ENCODE measurements at regions not wholly inside any gene's neighbourhood (a gene's known extent, or its start where the extent isn't known, plus 50 kb on each side); places are given as distances from the start of the nearest gene placed in this dataset.

GRCh38 chr3:16810593-16811367 is 74.0 kb upstream of the PLCL2 start:
- WGBS (ENCODE audit: insufficient coverage): 52% methylated on average over 7 of the region's 7 CpGs
- peaks cover 9% of the 10 kb centered on the region for H3K4me1 ChIP-seq (ENCODE audit: control insufficient read depth, insufficient read depth, low read length)
- no peak overlapping the region for H3K27ac Mint-ChIP-seq
- H3K27me3 Mint-ChIP-seq (ENCODE audit: low read depth in 2 of 2): peaks cover 28 to 53% of the 10 kb centered on the region in 2 donors
- no peak overlapping the region for H3K4me3 ChIP-seq (ENCODE audit: low read length)
- no peak for TF ChIP-seq CTCF (IDR thresholded peaks at IDR 0.05)
- no peaks in the 10 kb centered on the region for H3K9me3 Mint-ChIP-seq
- H3K27ac ChIP-seq (ENCODE audit: low read length): no peak overlapping the region
- H3K9me3 ChIP-seq (ENCODE audit: control insufficient read depth, insufficient read depth, low read length): no peaks in the 10 kb centered on the region
- peak in 1 of 2 donors; percentile 20 for DNase-seq
- intact Hi-C loops (cut with micrococcal nuclease): no loop called here
- H3K27me3 ChIP-seq (ENCODE audit: control insufficient read depth, insufficient read depth, low read length): no peaks in the 10 kb centered on the region
- peaks cover 20 to 23% of the 10 kb centered on the region in 2 donors for H3K4me1 Mint-ChIP-seq
- H3K4me3 Mint-ChIP-seq: no peak overlapping the region
- H3K36me3 ChIP-seq (ENCODE audit: control insufficient read depth, insufficient read depth, low read length): no peaks in the 10 kb centered on the region
- no peak for ATAC-seq
- H3K36me3 Mint-ChIP-seq: no peaks in the 10 kb centered on the region

GRCh38 chr3:16811950-16812349 is 72.8 kb upstream of the PLCL2 start:
- no peak overlapping the region for H3K27ac Mint-ChIP-seq
- Histone ChIP-seq H3K9me3 (ENCODE audit: control insufficient read depth, insufficient read depth, low read length) (no peaks in the 10 kb centered on the region), H3K4me3 (ENCODE audit: low read length) (no peak overlapping the region), H3K36me3 (ENCODE audit: control insufficient read depth, insufficient read depth, low read length) (no peaks in the 10 kb centered on the region), H3K27me3 (ENCODE audit: control insufficient read depth, insufficient read depth, low read length) (no peaks in the 10 kb centered on the region), H3K27ac (ENCODE audit: low read length) (no peak overlapping the region), H3K4me1 (ENCODE audit: control insufficient read depth, insufficient read depth, low read length) (peaks cover 9% of the 10 kb centered on the region)
- no peaks in the 10 kb centered on the region for H3K36me3 Mint-ChIP-seq
- no peaks in the 10 kb centered on the region for H3K9me3 Mint-ChIP-seq
- H3K4me1 Mint-ChIP-seq: peaks cover 20 to 23% of the 10 kb centered on the region in 2 donors
- no peak for TF ChIP-seq CTCF (IDR thresholded peaks at IDR 0.05)
- H3K27me3 Mint-ChIP-seq (ENCODE audit: low read depth in 2 of 2): peaks cover 28 to 50% of the 10 kb centered on the region in 2 donors
- H3K4me3 Mint-ChIP-seq: no peak overlapping the region
- 100% methylated on average over 1 of the region's 1 CpG for WGBS (ENCODE audit: insufficient coverage)
- ATAC-seq: no peak
- DNase-seq: no peak
- intact Hi-C loops (cut with micrococcal nuclease): no loop called here

- DNase-seq (no peak), ATAC-seq (no peak)
- Mint-ChIP-seq H3K36me3 (no peaks in the 10 kb centered on the region), H3K4me1 (peaks cover 29 to 31% of the 10 kb centered on the region in 2 donors), H3K27me3 (ENCODE audit: low read depth in 2 of 2) (peaks cover 27 to 50% of the 10 kb centered on the region in 2 donors), H3K4me3 (no peak overlapping the region), H3K9me3 (no peaks in the 10 kb centered on the region), H3K27ac (no peak overlapping the region)
- Histone ChIP-seq H3K9me3 (ENCODE audit: control insufficient read depth, insufficient read depth, low read length) (no peaks in the 10 kb centered on the region), H3K4me1 (ENCODE audit: control insufficient read depth, insufficient read depth, low read length) (peaks cover 9% of the 10 kb centered on the region), H3K27me3 (ENCODE audit: control insufficient read depth, insufficient read depth, low read length) (no peaks in the 10 kb centered on the region), H3K27ac (ENCODE audit: low read length) (no peak overlapping the region), H3K36me3 (ENCODE audit: control insufficient read depth, insufficient read depth, low read length) (no peaks in the 10 kb centered on the region), H3K4me3 (ENCODE audit: low read length) (no peak overlapping the region)
- intact Hi-C loops (cut with micrococcal nuclease): no loop called here
- no peak for TF ChIP-seq CTCF (IDR thresholded peaks at IDR 0.05)
Observed at GRCh38 chr3:16813336-16813735, 71.4 kb upstream of the PLCL2 start.
